ENCODE measurements at regions not wholly inside any gene's neighbourhood (a gene's known extent, or its start where the extent isn't known, plus 50 kb on each side); places are given as distances from the start of the nearest gene placed in this dataset.

DNA sequence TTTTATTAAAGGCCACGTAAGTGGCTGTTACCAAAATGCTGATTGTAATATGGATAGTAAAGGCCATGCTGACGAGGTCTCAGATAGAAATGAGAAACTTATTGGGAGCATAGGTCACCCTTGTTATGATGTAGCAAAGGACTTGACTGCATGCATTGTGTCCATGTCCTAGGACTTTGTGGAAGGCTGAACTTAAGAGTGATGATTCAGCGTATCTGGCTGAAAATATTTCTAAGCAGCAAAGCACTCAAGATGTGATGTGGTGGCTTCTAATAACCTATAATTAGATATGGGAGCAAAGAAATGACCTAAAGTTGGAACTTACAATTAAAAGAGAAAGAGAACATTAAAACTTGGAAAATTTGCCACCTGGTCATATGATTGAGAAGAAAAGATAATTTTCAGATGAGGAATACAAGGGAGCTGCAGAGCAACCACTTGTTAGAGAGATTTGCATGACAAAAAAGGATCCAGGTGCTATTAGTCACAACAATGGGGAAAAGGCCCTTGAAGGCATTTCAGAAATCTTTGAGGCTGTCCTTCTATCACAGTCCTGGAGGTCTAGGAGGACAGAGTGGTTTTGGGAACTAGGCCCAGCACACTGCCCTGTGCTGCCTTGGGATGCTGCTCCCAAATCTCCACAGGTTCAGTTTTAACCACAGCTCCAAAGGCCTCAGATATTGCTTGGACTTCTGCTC, 793.7 kb upstream of the LCORL start:
- no peaks in the 10 kb centered on the region for H3K27me3 ChIP-seq
- in situ Hi-C loops (cut with MboI; ENCODE audit: low pct_ligation_motif_present in 1 of 4, low pct_unique_long_range_greater_than_20kb in 1 of 4, low sequenced_read_pairs in 3 of 4), result no loop called here
- WGBS, 2 donors (ENCODE audit: low coverage in 1 of 2), result 56 to 79% methylated on average over 2 to 3 of the region's 3 CpGs
- H3K36me3 ChIP-seq, result no peaks in the 10 kb centered on the region
- no peak for DNase-seq
- no peaks in the 10 kb centered on the region for H3K9me3 ChIP-seq
- no peak overlapping the region for H3K27ac ChIP-seq
- TF ChIP-seq POLR2A (IDR thresholded peaks at IDR 0.05) (no peak), POLR2AphosphoS5 (IDR thresholded peaks at IDR 0.05) (no peak), EP300 (IDR thresholded peaks at IDR 0.05; ENCODE audit: low read depth) (no peak)
- TF ChIP-seq, protein P1, sequence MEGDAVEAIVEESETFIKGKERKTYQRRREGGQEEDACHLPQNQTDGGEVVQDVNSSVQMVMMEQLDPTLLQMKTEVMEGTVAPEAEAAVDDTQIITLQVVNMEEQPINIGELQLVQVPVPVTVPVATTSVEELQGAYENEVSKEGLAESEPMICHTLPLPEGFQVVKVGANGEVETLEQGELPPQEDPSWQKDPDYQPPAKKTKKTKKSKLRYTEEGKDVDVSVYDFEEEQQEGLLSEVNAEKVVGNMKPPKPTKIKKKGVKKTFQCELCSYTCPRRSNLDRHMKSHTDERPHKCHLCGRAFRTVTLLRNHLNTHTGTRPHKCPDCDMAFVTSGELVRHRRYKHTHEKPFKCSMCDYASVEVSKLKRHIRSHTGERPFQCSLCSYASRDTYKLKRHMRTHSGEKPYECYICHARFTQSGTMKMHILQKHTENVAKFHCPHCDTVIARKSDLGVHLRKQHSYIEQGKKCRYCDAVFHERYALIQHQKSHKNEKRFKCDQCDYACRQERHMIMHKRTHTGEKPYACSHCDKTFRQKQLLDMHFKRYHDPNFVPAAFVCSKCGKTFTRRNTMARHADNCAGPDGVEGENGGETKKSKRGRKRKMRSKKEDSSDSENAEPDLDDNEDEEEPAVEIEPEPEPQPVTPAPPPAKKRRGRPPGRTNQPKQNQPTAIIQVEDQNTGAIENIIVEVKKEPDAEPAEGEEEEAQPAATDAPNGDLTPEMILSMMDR (IDR thresholded peaks at IDR 0.05), result no peak
- H3K4me1 ChIP-seq, result no peaks in the 10 kb centered on the region
- no peak overlapping the region for H3K4me3 ChIP-seq
- intact Hi-C loops (cut with DNase I; ENCODE audit: low total_unique reads), result no loop called here

DNA sequence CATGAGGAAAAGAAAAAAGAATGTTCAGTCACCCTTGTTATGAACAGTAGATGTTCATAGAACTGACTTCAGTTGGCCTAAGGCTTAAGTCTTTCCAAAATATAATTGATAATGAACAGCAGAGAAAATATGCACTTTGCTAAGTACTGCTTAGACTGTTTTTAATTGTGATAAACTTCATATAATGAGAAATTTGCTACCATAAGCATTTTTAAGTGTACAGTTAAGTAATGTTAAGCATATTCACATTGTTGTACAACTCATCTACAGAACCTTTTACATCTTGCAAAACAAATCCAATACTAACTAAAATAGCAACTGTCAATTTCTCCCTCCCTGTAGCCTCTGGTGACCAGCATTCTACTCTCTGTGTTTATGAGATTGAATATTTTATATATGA, 792.2 kb upstream of the LCORL start:
- Histone ChIP-seq H3K9me3 (no peaks in the 10 kb centered on the region), H3K27ac (no peak overlapping the region), H3K27me3 (no peaks in the 10 kb centered on the region), H3K4me1 (no peaks in the 10 kb centered on the region), H3K36me3 (no peaks in the 10 kb centered on the region), H3K4me3 (no peak overlapping the region)
- TF ChIP-seq POLR2A (IDR thresholded peaks at IDR 0.05), result no peak
- TF ChIP-seq POLR2AphosphoS5 (IDR thresholded peaks at IDR 0.05), result no peak
- no peak for TF ChIP-seq EP300 (IDR thresholded peaks at IDR 0.05; ENCODE audit: low read depth)
- TF ChIP-seq, protein P1 (IDR thresholded peaks at IDR 0.05), result no peak
- in situ Hi-C loops (cut with MboI; ENCODE audit: low pct_ligation_motif_present in 1 of 4, low pct_unique_long_range_greater_than_20kb in 1 of 4, low sequenced_read_pairs in 3 of 4), result no loop called here
- no peak for DNase-seq
- intact Hi-C loops (cut with DNase I; ENCODE audit: low total_unique reads), result no loop called here

DNA sequence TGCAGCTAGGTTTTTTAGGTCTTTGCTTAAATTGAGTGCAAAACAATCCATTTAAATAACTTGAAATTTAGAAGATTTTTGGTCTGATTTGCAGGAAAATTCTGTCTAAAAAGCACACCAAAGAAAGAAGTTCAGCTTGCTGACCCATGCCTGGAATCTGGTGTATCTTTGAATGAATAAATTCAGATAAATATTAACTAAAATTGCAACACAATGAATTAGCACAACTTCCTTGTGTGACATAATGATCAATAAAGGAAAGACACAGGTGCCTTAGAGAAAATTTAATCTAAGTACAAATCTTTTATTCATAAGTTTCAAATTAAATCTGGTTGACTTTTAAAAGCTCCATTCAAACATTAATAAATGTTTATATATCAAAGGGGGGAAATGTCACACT, 791.5 kb upstream of the LCORL start:
- Histone ChIP-seq H3K36me3 (no peaks in the 10 kb centered on the region), H3K27ac (no peak overlapping the region), H3K4me1 (no peaks in the 10 kb centered on the region), H3K27me3 (no peaks in the 10 kb centered on the region), H3K4me3 (no peak overlapping the region), H3K9me3 (no peaks in the 10 kb centered on the region)
- intact Hi-C loops (cut with DNase I; ENCODE audit: low total_unique reads) (no loop called here), in situ Hi-C loops (cut with MboI; ENCODE audit: low pct_ligation_motif_present in 1 of 4, low pct_unique_long_range_greater_than_20kb in 1 of 4, low sequenced_read_pairs in 3 of 4) (no loop called here)
- DNase-seq, result no peak
- TF ChIP-seq, protein P1 (IDR thresholded peaks at IDR 0.05), result no peak
- no peak for TF ChIP-seq EP300 (IDR thresholded peaks at IDR 0.05; ENCODE audit: low read depth)
- TF ChIP-seq POLR2AphosphoS5 (IDR thresholded peaks at IDR 0.05), result no peak

DNA sequence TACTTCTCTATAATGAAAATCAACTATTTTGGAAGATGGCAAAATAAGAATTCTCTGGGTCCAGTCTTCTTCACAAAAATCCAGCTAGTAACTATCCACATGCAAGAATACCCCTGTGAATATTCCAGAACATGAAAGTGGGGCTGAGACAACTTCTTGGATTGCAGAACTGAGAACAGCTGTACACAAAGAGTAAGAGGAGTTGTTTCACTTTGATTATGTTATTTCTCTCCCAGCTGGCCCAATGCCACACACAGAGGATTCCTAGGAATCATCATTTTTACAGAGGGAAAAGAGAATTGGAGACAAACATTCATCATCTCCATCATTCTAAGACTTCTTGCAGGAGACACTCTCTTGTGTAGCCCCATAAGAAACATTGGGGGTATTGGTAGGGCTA, 782.2 kb upstream of the LCORL start:
- Histone ChIP-seq H3K27ac (no peak overlapping the region), H3K36me3 (no peaks in the 10 kb centered on the region), H3K27me3 (no peaks in the 10 kb centered on the region), H3K4me1 (no peaks in the 10 kb centered on the region), H3K4me3 (no peak overlapping the region), H3K9me3 (no peaks in the 10 kb centered on the region)
- in situ Hi-C loops (cut with MboI; ENCODE audit: low pct_ligation_motif_present in 1 of 4, low pct_unique_long_range_greater_than_20kb in 1 of 4, low sequenced_read_pairs in 3 of 4) (no loop called here), intact Hi-C loops (cut with DNase I; ENCODE audit: low total_unique reads) (no loop called here)
- DNase-seq, result no peak
- TF ChIP-seq EP300 (IDR thresholded peaks at IDR 0.05; ENCODE audit: low read depth), result no peak
- TF ChIP-seq POLR2A (IDR thresholded peaks at IDR 0.05), result no peak
- TF ChIP-seq POLR2AphosphoS5 (IDR thresholded peaks at IDR 0.05), result no peak
- TF ChIP-seq, protein P1 (IDR thresholded peaks at IDR 0.05), result no peak

Data from transverse colon (tissue), 4 donors.